HG03342 (cell line): ENCODE measurements at regions not wholly inside any gene's neighbourhood (a gene's known extent, or its start where the extent isn't known, plus 50 kb on each side); places are given as distances from the start of the nearest gene placed in this dataset.
"Not testable (repeated sequence)": the region's sequence is repeated elsewhere in the genome, so short reads cannot be mapped to it uniquely, and the experiment has no call there.

Experiments used
- ATAC-seq: cut with Tn5 transposase; IDR thresholded peaks from one replicate; pipeline ENCODE4 v1.9.1; 2021; ENCODE audit warnings: mild to moderate bottlenecking, moderate library complexity; ENCODE audit not compliant: unreplicated experiment

GRCh38 chr5:109580225-109580624, 109.5 kb upstream of the MAN2A1 start:
- ATAC-seq: no peak

GRCh38 chr5:109575506-109575905, 114.2 kb upstream of the MAN2A1 start:
- ATAC-seq: no peak

- ATAC-seq: no peak
These were observed 114.7 kb upstream of the MAN2A1 start for GRCh38 chr5:109574985-109575384.

DNA sequence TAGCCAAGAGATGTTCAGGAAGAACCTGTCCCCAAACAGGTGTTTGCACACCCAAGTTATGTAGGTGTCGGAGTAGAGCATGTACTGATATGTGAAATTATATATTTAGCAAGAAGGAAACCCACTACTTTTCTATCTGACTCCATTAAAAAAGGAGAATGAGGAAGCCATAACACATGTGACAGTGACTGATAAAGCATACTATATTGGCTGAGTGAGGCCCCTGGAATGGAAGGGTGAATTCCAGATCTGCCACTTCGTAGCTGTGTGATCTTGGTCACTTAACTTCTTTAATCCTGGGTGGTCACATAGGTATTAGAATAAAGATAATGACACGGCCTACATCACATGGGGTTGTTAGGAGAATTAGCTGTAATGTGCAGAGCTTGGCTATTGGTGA, 116.0 kb upstream of the MAN2A1 start:
- no peak for ATAC-seq

- ATAC-seq: no peak
These were observed 116.5 kb upstream of the MAN2A1 start for GRCh38 chr5:109573256-109573655.

DNA sequence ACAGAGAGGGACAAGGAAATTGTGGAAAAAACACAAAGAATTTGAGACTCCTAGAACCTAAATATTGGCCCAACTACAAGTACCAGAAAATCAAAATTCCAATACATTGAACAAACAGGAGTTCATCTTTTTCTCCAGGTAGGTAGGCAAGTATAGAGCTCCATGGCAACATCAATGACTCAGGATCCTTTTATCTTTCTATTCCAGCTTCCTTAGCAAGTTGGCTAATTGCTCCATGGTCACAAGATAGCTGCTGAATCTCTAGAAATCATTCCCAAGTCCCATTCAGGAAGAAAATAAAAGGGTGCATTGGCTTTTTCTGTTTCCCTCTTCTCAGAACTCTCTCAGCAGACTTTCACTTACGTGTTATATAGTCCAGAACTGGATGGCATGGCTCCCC, 117.9 kb upstream of the MAN2A1 start:
- ATAC-seq: no peak

DNA sequence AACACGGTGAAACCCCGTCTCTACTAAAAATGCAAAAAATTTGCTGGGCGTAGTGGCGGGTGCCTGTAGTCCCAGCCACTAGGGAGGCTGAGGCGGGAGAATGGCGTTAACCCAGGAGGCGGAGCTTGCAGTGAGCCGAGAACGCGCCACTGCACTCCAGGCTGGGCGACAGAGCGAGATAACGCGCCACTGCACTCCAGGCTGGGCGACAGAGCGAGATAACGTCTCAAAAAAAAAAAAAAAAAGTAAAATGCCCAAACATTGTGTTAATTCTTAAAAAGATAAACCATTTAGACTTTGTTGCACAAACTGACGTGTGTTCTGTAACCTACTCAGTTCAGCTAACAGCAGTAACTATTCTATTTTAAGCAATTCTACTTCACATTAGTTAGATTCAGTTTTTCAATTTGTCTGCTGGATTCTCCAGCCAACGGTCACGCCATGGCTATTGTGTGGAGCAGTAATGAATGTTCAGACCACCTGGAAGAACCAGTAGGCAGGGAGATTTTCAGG, 119.3 kb upstream of the MAN2A1 start:
- no peak for ATAC-seq

- no peak for ATAC-seq
These were observed 122.2 kb upstream of the MAN2A1 start for GRCh38 chr5:109567374-109568044.

GRCh38 chr5:109566361-109566760, 123.4 kb upstream of the MAN2A1 start:
- no peak for ATAC-seq

GRCh38 chr5:109563739-109564138, 126.0 kb upstream of the MAN2A1 start:
- ATAC-seq: no peak

DNA sequence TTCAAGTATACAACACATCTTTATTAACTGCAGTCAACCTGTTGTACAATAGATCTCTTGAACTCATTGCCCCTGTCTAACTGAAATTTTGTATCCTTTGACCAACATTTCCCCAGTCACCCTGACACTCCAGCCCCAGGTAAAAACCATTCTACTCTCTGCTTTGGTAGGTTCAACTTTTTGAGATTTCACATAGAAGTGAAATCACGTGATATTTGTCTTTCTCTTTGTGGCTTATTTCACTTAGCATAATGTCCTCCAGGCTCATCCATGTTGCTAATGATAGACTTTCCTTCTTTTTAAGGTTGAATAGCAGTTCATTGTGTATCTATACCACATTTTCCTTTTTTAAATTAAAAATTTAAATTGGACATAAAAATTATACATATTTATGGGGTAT, 126.5 kb upstream of the MAN2A1 start:
- no peak for ATAC-seq

- ATAC-seq: no peak
These were observed 127.3 kb upstream of the MAN2A1 start for GRCh38 chr5:109562441-109562840.

DNA sequence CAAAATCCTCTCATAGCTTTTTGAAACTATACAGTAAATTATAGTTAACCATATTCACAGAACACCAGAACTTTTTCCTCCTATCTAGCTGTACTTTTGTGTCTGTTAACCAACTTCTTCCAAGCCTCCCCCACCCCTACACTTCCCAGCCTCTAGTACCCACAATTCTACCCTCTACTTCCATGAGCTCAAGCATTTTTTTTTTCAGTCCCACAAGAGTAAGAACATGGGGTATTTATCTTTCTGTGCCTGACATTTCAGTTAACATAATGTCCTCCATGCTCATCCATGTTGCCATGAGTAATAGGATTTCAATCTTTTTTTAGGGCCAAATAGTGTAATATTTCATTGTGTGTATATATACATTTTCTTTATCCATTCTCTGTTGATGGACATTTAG, 128.3 kb upstream of the MAN2A1 start:
- ATAC-seq: no peak

DNA sequence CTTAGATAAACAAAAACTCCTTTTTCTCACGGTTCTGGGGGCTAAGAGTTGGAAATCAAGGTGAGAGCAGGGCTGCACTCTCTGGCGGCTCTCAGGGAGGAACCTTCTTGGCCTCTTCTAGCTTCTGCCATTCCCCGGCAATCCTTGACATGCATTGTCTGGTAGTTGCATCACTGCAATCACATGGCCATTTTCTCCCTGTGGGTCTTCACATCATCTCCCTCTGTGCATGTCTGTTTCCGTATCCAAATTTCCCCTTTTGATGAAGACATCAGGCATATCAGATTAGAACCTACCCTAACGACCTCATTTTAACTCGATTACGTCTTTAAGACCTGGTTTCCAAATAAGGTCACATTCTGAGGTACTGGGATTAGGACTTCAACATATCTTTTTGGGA, 129.2 kb upstream of the MAN2A1 start:
- ATAC-seq: no peak

- ATAC-seq: no peak
These were observed 130.8 kb upstream of the MAN2A1 start for GRCh38 chr5:109558952-109559351.

- no peak for ATAC-seq
These were observed 131.4 kb upstream of the MAN2A1 start for GRCh38 chr5:109558364-109558763.

DNA sequence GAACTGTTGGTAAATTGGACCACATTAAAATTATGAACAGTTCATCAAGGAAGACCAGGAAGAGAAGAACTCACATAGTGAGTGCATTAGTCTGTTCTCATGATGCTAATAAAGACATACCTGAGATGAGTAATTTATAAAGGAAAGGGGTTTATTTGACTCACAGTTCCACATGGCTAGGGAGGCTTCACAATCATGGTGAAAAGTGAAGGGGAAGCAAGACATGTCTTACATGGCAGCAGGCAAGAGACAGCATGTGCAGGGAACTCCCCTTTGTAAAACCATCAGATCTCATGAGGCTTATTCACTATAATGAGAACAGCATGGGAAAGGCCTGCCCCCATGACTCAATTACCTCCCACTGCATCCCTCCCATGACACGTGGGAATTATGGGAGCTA, 135.9 kb upstream of the MAN2A1 start:
- no peak for ATAC-seq

DNA sequence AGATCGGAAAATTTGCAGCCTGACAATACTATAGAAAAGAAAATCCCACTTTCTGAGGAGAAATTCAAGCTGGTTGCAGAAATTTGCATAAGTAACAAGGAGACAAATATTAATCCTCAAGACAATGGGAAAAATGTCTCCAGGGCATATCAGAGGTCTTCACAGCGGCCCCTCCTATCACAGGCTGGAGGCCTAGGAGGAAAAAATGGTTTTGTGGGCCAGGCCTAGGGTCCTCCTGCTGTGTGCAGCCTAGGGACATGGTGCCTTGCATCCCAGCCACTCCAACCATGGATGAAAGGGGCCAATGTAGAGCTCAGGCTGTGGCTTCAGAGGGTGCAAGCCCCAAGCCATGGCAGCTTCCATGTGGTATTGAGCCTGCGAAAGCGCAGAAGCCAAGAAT, 138.5 kb upstream of the MAN2A1 start:
- not testable (repeated sequence) for ATAC-seq

- ATAC-seq: no peak
These were observed 139.7 kb upstream of the MAN2A1 start for GRCh38 chr5:109550077-109550476.

GRCh38 chr5:109546461-109546860, 136.7 kb upstream of the PJA2 start:
- no peak for ATAC-seq

DNA sequence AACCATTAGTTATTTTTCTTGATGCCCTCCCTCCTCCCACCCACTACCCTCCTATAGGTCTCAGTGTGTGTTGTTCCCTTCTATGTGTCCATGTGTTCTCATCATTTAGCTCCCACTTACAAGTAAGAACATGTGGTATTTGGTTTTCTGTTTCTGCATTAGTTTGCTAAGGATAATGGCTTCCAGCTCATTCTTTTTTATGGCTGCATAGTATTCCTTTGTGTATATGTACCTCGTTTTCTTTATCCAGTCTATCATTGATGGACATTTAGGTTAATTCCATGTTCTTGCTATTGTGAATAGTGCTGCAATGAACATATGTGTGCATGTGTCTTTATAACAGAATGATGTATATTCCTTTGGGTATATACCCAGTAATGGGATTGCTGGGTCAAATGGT, 135.1 kb upstream of the PJA2 start:
- ATAC-seq: not testable (repeated sequence)

- ATAC-seq: not testable (repeated sequence)
These were observed 128.9 kb upstream of the PJA2 start for GRCh38 chr5:109538692-109539091.

DNA sequence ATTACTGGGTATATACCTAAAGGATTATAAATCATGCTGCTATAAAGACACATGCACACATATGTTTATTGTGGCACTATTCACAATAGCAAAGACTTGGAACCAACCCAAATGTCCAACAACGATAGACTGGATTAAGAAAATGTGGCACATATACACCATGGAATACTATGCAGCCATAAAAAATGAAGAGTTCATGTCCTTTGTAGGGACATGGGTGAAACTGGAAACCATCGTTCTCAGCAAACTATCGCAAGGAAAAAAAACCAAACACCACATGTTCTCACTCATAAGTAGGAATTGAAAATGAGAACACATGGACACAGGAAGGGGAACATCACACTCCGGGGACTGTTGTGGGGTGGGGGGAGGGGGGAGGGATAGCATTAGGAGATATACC, 125.3 kb upstream of the PJA2 start:
- ATAC-seq: not testable (repeated sequence)
